ENCODE measurements at regions not wholly inside any gene's neighbourhood (a gene's known extent, or its start where the extent isn't known, plus 50 kb on each side); places are given as distances from the start of the nearest gene placed in this dataset.

DNA sequence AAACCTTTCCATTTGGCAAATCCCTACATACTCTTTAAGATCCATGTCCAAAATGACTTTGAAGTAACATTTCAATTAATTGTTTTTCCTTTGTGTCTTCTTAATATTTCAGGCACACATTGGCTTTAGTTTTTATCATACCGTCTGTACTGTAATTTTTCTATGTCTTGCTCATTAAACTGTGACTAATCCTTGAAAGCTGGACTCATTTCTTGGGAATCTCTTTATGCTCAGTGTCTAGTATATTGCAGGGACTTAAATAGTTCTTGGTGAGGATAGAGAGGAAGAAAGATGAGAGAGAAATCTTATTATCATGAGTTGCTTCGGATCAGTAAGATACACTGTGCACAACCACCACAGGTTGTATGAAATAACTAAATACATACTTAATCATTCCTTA, 448.3 kb upstream of the ST6GAL2 start:
- no peak for DNase-seq
- Mint-ChIP-seq H3K27me3 (ENCODE audit: low read depth, poor library complexity) (no peaks in the 10 kb centered on the region), H3K4me1 (no peaks in the 10 kb centered on the region), H3K36me3 (ENCODE audit: low read depth) (no peaks in the 10 kb centered on the region), H3K9me3 (peaks cover 19% of the 10 kb centered on the region), H3K27ac (no peak overlapping the region), H3K4me3 (no peak overlapping the region)
- TF ChIP-seq, protein P1, sequence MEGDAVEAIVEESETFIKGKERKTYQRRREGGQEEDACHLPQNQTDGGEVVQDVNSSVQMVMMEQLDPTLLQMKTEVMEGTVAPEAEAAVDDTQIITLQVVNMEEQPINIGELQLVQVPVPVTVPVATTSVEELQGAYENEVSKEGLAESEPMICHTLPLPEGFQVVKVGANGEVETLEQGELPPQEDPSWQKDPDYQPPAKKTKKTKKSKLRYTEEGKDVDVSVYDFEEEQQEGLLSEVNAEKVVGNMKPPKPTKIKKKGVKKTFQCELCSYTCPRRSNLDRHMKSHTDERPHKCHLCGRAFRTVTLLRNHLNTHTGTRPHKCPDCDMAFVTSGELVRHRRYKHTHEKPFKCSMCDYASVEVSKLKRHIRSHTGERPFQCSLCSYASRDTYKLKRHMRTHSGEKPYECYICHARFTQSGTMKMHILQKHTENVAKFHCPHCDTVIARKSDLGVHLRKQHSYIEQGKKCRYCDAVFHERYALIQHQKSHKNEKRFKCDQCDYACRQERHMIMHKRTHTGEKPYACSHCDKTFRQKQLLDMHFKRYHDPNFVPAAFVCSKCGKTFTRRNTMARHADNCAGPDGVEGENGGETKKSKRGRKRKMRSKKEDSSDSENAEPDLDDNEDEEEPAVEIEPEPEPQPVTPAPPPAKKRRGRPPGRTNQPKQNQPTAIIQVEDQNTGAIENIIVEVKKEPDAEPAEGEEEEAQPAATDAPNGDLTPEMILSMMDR (IDR thresholded peaks at IDR 0.05), result no peak

DNA sequence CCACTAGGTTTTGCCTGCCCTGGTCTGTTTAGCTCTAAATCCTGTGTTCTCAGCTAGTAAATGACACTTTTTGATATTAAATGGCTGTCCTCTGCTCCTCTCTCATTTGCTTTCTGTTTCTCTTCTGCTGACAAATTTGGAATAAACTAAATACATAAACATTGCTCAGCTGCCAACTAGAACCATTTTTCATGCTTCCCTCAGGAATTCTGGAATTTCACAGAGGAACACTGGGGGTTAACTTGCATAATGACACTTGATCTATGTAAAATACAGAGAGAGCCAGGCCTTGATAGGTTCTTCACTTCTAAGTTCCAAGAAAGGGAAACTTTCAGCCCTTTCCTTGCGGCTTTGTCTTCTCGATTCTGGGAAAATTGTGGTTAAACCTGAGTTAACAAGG, 450.6 kb upstream of the ST6GAL2 start:
- Mint-ChIP-seq H3K9me3 (peaks cover 7% of the 10 kb centered on the region), H3K36me3 (ENCODE audit: low read depth) (no peaks in the 10 kb centered on the region), H3K4me1 (no peaks in the 10 kb centered on the region), H3K27ac (peak overlapping the region; percentile 36), H3K4me3 (no peak overlapping the region), H3K27me3 (ENCODE audit: low read depth, poor library complexity) (no peaks in the 10 kb centered on the region)
- no peak for DNase-seq
- TF ChIP-seq, protein P1 (IDR thresholded peaks at IDR 0.05), result no peak

DNA sequence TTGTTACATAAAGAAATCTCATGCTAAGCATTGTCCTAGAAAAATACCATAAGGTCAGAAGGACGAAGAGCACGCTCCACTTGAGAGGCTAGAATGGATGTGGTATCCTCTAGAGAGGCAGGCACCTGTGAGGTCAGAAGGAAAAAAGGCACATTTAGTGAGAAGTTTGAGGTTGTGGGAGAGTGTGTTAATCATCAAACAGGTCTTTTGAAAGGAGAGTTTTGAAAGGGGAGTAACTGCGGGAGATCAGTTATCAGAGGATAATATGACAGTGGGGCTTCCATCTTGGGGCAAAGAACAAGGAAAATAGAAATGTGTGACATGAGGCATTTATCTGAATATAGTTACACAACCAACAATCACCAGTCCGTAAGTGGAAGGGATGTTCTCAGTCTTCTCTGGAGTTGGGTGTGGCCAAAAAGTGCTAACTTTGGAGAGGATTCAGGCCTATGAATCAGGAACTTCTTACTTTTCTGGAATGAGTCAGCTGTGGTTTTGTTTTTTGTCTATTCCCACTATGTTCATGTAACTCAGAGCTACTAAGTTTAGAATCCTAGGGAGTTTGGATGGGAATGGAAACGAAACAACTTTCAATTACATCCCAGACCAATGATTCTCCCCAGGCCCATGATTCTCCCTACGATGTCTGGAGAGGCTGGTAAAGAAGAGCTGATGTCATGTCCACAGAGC, 451.4 kb upstream of the ST6GAL2 start:
- H3K27ac Mint-ChIP-seq, result peak overlapping the region; percentile 16
- H3K27me3 Mint-ChIP-seq (ENCODE audit: low read depth, poor library complexity), result no peaks in the 10 kb centered on the region
- no peaks in the 10 kb centered on the region for H3K36me3 Mint-ChIP-seq (ENCODE audit: low read depth)
- TF ChIP-seq, protein P1 (IDR thresholded peaks at IDR 0.05), result no peak
- peaks cover 5% of the 10 kb centered on the region for H3K9me3 Mint-ChIP-seq
- no peak for DNase-seq
- no peaks in the 10 kb centered on the region for H3K4me1 Mint-ChIP-seq
- H3K4me3 Mint-ChIP-seq, result no peak overlapping the region

DNA sequence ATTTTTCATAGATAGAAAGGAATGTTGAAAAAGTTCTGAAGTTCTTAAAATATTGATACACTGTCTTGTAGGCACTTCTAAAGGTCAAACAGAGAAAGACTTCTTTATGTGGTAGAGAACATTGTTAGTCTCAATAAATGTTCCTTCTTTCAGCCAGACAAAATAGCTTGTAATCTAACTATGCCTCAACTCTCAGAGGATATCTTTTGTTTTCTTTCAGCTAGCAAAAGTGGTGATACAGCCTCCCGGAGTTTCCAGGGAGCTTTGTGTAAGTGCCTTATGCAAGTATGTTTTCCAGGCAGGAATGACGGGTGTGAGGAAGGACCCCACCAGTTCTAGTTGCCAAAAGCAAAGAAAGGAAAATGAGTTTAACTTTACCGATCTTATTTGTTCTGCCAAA, 452.1 kb upstream of the ST6GAL2 start:
- Mint-ChIP-seq H3K4me3 (no peak overlapping the region), H3K36me3 (ENCODE audit: low read depth) (no peaks in the 10 kb centered on the region), H3K4me1 (no peaks in the 10 kb centered on the region)

DNA sequence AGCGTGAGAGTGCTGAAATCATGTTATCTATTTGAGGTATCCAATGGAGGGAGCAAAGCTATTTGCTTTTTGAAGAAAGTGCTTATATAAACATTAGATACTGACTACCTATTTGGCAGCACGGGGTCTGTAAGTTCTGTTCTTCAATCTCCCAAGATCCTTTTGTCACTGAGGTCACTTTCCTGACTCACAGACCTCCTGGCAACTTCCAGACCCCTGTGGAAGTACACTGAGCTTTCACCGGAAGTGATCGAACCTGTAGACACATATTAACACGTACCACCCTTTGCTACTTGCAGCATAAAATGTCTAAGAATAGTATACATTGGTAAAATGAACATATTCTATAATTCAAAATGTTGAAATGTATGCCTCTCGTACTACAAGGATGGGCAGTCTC, 452.6 kb upstream of the ST6GAL2 start:
- H3K27ac Mint-ChIP-seq, result no peak overlapping the region

More for the DNA sequence above, 452.1 kb upstream of the ST6GAL2 start:
- no peak overlapping the region for H3K27ac Mint-ChIP-seq
- TF ChIP-seq, protein P1 (IDR thresholded peaks at IDR 0.05), result no peak
- no peak for DNase-seq
- H3K9me3 Mint-ChIP-seq, result peaks cover 11% of the 10 kb centered on the region
- no peaks in the 10 kb centered on the region for H3K27me3 Mint-ChIP-seq (ENCODE audit: low read depth, poor library complexity)

More for the DNA sequence above, 452.6 kb upstream of the ST6GAL2 start:
- TF ChIP-seq, protein P1 (IDR thresholded peaks at IDR 0.05), result no peak
- Mint-ChIP-seq H3K4me1 (no peaks in the 10 kb centered on the region), H3K27me3 (ENCODE audit: low read depth, poor library complexity) (no peaks in the 10 kb centered on the region), H3K9me3 (peaks cover 11% of the 10 kb centered on the region), H3K4me3 (no peak overlapping the region), H3K36me3 (ENCODE audit: low read depth) (no peaks in the 10 kb centered on the region)
- no peak for DNase-seq

All from nephron progenitor cell (in vitro differentiated cells).